ENCODE measurements at regions not wholly inside any gene's neighbourhood (a gene's known extent, or its start where the extent isn't known, plus 50 kb on each side); places are given as distances from the start of the nearest gene placed in this dataset.

DNA sequence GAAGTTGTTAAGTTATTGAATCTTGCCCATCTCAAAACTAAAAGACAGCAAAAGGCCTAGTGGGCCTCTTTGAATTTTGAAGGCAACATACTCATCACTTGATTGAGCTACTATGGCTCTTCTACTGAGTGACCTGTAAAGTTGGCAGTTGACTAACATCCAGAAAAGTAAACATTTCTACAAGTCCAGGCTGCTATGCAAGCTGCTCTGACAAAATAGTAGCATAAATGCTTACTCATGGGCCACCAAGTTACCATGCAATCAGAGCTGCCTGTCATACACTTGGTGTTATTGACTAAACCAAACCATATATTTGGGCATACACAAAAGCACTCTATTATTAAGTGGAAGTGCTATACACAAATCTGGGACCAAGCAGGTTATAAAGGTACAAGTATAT lies 148.8 kb downstream of the DDX3Y start:
- TF ChIP-seq, protein P1, sequence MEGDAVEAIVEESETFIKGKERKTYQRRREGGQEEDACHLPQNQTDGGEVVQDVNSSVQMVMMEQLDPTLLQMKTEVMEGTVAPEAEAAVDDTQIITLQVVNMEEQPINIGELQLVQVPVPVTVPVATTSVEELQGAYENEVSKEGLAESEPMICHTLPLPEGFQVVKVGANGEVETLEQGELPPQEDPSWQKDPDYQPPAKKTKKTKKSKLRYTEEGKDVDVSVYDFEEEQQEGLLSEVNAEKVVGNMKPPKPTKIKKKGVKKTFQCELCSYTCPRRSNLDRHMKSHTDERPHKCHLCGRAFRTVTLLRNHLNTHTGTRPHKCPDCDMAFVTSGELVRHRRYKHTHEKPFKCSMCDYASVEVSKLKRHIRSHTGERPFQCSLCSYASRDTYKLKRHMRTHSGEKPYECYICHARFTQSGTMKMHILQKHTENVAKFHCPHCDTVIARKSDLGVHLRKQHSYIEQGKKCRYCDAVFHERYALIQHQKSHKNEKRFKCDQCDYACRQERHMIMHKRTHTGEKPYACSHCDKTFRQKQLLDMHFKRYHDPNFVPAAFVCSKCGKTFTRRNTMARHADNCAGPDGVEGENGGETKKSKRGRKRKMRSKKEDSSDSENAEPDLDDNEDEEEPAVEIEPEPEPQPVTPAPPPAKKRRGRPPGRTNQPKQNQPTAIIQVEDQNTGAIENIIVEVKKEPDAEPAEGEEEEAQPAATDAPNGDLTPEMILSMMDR (IDR thresholded peaks at IDR 0.05 in 2 of 3, conservative IDR thresholded peaks at IDR 0.05 in 1 of 3; ENCODE audit: borderline replicate concordance in 1 of 3, insufficient read depth in 1 of 3, low read depth in 2 of 3, low read length in 2 of 3) = no peak
- no peak for TF ChIP-seq EZH2 (IDR thresholded peaks at IDR 0.05)
- no peak for TF ChIP-seq ZNF274 (IDR thresholded peaks at IDR 0.05; ENCODE audit: low read depth, low read length)
- no peak for TF ChIP-seq POLR2AphosphoS5 (IDR thresholded peaks at IDR 0.05; ENCODE audit: low read depth, low read length)

Measured in HCT116 (cell line).